G401.6 (cell line): ENCODE measurements at regions not wholly inside any gene's neighbourhood (a gene's known extent, or its start where the extent isn't known, plus 50 kb on each side); places are given as distances from the start of the nearest gene placed in this dataset.
"Not testable (repeated sequence)": the region's sequence is repeated elsewhere in the genome, so short reads cannot be mapped to it uniquely, and the experiment has no call there.

Experiments used
- FAIRE-seq: peaks from 2 replicates; lab custom pipeline; 2012; peaks lifted over from hg19 to GRCh38; lab: Jason Lieb, UNC

- FAIRE-seq: no peak
Measured at GRCh38 chr2:199131876-199132275, 325.9 kb downstream of the SATB2 start.

DNA sequence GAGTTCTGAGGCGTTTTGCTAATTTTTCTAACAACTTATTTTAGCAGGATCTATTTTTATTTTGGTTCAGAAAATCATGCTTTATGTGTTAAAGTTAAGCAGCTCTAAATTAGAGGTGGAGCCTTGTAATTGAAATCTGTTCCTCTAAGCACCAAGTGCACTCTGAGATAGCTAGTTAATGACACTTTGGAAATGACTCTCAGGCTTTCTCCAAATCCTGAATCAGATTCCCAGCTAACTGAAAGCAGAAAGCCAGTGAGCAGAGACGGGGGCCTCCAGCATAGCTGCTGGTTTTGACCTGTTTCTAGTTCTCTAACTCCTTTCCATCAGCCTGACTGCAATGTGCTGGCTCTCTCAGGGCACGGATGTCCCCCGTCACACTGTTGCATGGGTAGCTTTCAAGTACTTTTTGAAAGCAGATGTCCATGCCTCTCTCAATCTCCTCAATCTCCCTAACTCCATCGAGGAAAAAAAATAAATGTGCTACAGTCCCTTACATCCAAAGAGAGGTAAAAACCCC is 326.5 kb downstream of the SATB2 start:
- FAIRE-seq: no peak

GRCh38 chr2:199130501-199130900 is 327.2 kb downstream of the SATB2 start:
- FAIRE-seq: no peak

GRCh38 chr2:199128476-199129229 is 329.1 kb downstream of the SATB2 start:
- no peak for FAIRE-seq

- FAIRE-seq: no peak
Measured at GRCh38 chr2:199119796-199120195, 337.9 kb downstream of the SATB2 start.

DNA sequence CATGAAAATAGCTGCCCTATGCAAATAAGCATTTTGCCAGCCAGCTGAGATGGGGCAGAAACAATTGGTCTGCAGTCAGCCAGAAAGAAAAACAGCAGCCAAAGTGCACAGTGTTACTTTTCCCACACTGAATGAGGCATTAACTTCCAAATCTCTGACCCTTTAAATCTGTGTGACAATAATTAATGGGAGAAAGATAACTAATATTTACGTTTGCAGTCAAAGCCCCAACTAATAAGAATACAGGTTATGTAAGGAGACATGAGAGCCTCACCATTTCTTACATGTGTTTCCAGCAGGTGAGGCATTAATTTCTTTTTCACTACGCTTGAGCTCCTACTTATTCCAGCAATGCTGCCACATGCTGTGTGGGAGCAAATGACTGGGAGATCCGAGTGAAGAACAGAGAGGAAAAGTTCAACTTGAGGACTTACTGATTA is 339.0 kb downstream of the SATB2 start:
- no peak for FAIRE-seq

GRCh38 chr2:199115169-199115568 is 342.6 kb downstream of the SATB2 start:
- FAIRE-seq: no peak

GRCh38 chr2:199113111-199113510 is 344.6 kb downstream of the SATB2 start:
- no peak for FAIRE-seq

GRCh38 chr2:199111458-199111857 is 346.3 kb downstream of the SATB2 start:
- FAIRE-seq: no peak

- FAIRE-seq: no peak
Measured at GRCh38 chr2:199108056-199108455, 349.7 kb downstream of the SATB2 start.

- FAIRE-seq: no peak
Measured at GRCh38 chr2:199105826-199106225, 351.9 kb downstream of the SATB2 start.

DNA sequence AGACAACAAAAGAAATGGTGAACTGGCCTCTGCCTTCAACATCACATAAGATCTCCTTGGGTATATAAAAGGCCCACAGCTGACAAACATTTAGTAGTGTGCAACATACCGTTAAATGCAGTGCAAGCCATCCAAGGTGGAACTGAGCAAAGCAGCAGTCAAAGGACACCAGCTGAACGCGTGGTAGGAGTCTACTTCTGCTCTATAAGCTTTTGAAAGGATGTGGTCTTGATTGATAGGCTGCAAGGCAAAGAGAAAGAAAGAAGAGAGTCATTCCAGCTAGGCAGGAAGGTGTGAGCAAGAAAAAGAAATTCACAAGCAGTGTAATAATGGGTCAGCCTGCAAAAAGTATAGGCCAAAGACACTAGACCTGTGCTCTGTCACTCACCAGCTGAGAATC is 356.3 kb downstream of the SATB2 start:
- no peak for FAIRE-seq

DNA sequence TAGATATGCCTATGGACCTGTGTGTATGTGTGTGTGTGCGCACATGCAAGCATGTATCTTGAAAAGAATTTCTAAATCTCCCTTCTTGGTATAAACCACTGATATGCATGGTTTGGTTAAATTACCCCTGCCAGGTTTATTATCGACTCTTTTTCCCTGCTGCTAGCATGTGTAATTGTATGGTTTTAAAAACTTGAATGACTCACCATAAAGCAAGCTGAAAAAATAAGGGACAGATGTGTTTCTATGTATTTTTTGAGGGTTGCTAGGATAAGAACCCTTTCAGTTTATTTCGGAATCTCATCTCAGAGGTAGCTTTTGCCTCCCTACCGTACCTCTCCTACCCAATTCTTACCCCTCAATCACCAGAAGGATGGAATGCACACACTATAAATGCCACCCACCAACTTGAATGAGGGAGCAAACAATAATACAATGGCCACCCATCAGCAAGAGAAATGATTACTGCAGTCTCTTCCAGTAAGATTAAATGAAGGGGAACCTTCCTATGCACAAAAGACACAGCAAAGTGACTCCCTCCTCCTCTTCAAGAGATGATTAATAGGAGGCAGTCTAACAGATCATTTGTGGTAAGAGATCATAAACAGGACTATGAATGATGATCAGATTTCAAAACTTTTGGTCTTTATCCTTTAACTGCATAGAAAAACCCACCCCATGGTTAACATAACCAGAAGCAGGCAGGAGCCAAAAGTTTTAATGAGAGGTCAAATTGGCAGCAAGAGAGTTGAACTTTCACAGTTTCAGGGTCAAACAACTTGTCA is 357.2 kb downstream of the SATB2 start:
- FAIRE-seq: no peak

DNA sequence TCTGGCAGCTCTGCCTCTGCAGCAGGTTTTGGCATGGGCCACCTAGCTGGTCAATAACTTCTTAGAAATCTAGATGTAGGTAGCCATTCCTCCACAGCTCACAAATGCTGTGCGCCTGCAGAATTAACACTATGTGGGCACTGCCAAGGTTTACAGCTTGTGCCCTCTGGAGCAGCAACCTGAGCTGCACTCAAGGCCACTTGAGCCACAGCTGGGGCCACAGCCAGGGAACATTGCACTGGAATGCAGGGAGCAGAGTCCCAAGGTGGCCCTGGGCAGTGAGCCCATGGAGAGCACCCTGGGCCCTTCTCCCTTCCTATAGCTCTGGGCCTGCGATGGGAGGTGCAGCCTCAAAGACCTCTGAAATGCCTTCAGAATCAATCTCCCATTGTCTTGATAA is 365.3 kb downstream of the SATB2 start:
- no peak for FAIRE-seq

GRCh38 chr2:199085261-199085660 is 372.5 kb downstream of the SATB2 start:
- FAIRE-seq: no peak

- no peak for FAIRE-seq
Measured at GRCh38 chr2:199070322-199070949, 387.3 kb downstream of the SATB2 start.

GRCh38 chr2:199064201-199064600 is 393.5 kb downstream of the SATB2 start:
- no peak for FAIRE-seq

DNA sequence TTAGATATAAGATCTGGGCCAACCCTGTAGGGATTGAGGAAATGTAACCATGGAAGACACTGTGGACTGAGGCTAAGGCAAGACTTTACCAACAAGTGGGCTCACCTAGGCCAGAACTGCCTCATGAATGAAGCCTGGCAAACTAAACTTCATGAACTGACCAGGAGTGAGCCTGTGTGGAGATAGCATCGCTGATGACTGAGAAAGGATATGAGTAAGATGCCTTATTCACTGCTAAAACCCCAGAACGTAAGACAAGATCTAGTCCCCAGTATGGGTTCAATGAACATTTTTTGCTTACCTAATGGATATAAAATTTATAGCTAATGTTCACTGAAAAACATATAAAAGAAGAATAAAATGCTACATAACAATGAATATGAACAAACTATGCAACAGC is 399.8 kb downstream of the SATB2 start:
- no peak for FAIRE-seq

DNA sequence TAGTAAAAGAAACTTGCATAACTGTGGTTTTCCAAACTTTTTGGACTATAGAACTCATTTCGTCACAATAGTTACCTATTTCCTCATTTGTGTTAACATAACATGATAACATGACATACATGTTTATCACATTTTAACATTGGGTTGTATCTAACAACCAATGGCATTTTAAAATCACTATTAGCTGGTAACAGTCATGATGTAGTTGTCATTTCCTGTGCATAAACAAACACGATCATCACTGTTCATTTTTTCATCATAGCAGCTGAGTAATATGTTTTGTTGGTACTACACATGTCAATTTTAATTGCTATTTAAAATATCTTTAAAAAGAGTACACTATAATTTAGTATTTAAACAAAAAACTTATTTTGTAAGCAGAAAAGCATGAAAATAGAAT is 402.4 kb downstream of the SATB2 start:
- no peak for FAIRE-seq

DNA sequence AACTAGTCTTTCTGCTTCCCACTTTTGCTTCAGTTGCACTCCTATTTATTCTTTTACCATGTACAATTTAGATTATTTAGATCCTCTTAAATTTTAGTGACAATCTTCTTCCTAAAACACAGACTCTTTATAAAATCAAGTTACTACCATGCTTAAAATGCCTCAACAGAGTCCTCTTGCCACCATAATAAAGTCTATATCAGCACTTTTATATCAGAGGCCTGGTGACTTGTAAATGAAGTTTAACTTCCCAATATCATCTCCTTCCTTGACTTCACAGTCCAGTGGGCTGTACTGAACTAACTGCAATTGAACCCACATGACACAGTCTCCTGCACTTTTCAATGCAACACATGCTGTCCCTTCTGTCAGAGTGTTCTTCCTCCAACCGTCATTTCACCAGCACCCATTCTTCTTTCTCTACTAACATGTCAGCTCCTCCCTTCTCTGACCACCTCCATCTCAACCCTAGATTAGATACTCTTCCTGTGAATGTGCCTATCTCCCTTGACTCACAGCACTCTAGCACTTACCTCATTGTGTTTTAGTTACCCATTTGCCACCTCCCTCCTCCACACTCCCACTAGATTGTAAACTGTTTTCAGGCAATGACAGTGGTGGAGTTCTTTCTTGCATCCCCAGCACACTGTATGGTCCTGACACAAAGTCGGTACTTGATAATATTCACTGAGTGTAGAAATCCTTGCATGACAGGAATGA is 414.9 kb downstream of the SATB2 start:
- FAIRE-seq: no peak

- no peak for FAIRE-seq
Measured at GRCh38 chr2:199040522-199040921, 417.2 kb downstream of the SATB2 start.

DNA sequence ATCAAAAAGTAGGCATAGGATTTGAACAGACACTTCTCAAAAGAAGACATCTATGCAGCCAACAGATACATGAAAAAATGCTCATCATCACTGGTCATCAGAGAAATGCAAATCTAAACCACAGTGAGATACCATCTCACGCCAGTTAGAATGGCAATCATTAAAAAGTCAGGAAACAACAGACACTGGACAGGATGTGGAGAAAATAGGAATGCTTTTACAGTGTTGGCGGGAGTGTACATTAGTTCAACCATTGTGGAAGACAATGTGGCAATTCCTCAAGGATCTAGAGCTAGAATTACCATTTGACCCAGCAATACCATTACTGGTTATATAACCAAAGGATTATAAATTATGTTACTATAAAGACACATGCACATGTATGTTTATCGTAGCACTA is 424.0 kb downstream of the SATB2 start:
- FAIRE-seq: not testable (repeated sequence)
